Fibroblast of skin of scalp (primary cell): ENCODE measurements at regions not wholly inside any gene's neighbourhood (a gene's known extent, or its start where the extent isn't known, plus 50 kb on each side); places are given as distances from the start of the nearest gene placed in this dataset.

Experiments
- DNase-seq: peaks from one replicate; pipeline ENCODE4 v3.0.0-alpha.2; 2013

DNA sequence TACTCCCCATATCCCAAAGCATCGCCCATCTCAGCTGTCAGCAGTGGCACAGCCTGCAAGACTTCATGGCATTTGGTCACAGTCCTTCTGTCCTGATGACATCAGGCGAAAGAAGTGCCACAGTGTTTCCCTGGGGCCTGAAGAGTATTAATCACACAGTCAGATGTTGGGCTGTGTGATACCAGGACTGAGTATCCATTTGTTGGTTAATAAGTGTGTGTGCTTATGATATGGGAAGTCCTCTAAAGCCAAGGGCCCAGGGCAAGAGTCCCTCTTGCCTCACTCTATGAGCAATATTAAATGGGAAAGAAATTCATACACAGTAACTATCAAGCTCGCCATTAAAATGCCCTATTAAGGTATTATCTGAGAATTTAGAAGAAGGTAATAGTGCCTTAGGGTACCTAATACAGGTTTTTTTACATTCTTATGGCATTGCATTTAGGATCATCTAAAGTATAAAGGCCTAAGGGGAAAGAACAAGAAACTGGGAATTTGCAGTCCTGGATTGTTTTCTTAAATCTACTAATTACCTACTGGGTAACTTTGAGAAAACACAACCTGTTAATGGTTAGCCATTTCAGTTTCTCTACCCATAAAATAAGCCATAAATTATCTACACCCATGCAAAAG lies 204.1 kb upstream of the PREP start:
- no peak for DNase-seq

GRCh38 chr6:105604587-105604884 lies 201.7 kb upstream of the PREP start:
- no peak for DNase-seq

- DNase-seq: no peak
These were observed 201.1 kb upstream of the PREP start for GRCh38 chr6:105603788-105604586.

DNA sequence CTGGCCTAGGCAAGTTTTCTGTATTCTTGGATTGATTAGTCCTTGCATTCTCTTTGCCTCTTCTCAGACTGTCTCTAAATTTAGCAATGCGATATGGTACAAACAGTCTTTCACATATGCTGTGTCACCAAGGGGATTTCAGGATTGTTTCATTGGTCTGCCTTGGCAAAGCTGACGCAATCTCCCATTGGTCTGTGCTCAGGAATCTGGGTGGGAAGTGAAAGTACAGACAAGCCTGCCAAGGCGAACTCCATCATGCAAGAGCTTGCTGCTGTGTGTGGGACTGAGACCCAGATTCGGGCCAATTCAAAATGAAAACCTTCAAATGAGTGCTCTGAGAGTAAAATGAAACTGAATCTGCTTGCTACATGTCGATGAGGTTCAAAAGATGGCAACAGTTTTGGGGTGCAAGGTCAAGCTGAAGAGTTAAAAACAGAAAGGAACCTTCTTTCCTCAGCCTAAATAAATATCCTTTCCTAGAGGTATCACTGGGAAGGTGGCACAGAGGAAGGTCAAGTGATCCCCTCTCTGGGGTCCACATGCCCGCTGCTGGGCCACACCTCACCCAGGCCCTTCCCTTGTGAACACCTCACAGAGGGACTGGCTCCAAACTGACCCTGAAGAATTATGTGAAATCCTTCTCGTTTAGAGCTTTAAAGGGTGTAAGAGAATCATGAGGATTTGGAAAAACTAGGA lies 198.8 kb upstream of the PREP start:
- DNase-seq: peak; percentile 97

DNA sequence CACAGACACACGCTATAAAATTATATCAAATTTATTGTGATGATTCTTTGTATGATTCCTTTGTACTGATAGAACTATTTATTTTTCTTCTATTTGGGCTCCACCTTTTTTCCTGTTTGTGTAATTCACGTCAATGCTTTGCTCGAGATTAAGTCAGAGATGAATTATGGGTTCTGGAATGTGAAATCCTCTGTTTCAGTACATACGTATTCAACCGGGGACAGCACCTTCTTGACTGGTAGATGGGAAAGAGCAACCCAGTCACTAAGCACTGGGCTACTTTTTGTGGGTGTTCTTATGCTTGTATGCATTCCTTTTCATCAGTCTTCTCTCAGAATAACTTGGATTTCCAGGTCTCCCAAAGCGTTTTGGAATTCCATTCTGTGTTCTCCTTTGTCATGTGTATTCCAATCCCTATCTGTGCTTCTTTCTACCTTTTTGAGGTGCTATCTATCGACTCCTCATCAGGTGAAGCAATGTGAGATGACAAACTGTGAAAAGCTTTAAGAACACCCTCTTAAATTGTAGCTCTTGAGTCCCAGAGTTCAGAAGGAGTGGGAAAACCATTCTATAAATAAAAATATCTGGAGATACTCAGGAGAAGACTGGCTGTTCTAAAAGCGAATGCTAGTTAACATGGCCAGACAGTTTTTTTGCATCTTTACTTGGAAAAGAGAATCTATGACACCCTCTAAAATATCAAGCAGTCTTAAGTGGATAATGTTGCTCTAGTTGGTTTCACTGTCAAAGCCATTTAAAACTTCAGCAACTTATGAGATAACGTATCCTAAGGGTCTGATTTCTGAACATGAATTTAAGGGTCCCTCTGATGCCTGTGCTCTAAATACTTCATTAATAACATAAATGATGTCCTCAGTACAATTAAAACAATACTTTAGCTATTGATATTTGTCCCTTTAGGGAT lies 197.7 kb upstream of the PREP start:
- peak; percentile 59 for DNase-seq

- DNase-seq: no peak
These were observed 195.4 kb upstream of the PREP start for GRCh38 chr6:105598264-105598663.

DNA sequence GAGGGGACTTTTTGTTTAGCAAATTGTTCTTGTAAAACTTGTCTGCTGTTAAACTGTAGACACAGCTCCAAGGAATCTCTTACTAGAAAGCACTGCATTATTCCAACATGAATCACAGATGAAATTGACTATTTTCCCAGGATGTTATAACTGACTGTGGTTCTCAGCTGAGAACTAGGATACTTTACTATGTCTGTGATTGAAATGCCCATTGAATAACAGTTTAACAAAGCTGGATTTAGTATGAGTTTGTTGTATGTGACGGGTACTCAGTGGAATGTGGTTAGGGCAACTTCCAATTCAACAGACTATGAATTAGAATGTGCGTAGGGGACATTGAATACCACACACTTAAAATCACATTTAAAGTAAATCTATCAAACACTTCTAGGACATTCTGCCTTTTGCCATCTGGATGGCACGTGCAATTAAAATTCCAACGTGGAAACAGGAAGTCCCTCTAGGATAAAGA lies 193.4 kb upstream of the PREP start:
- peak; percentile 96 for DNase-seq

- no peak for DNase-seq
These were observed 192.9 kb upstream of the PREP start for GRCh38 chr6:105595829-105596228.

- no peak for DNase-seq
These were observed 191.9 kb upstream of the PREP start for GRCh38 chr6:105594821-105595220.

GRCh38 chr6:105593805-105594671 lies 191.2 kb upstream of the PREP start:
- DNase-seq: no peak

GRCh38 chr6:105593056-105593690 lies 190.3 kb upstream of the PREP start:
- peak; percentile 29 for DNase-seq

DNA sequence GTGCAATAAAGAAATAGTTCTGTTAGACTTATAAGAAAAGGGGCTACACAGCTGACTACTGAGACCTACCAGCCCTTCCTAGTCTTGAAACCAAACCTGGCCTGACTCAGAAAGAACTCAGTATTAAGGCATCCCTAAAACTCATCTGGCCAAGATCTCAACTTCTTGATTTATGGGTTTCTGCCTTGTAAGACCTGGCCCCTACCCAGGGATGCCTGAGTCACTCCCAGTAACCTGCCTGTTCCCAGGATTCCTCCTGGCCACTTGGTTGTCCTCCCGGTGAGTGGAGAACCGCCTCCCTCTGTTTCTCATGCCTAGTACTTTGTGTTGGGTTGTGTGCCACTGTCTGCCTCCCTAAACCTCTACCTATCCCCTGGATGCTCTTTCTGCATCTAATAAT lies 189.4 kb upstream of the PREP start:
- peak; percentile 63 for DNase-seq

DNA sequence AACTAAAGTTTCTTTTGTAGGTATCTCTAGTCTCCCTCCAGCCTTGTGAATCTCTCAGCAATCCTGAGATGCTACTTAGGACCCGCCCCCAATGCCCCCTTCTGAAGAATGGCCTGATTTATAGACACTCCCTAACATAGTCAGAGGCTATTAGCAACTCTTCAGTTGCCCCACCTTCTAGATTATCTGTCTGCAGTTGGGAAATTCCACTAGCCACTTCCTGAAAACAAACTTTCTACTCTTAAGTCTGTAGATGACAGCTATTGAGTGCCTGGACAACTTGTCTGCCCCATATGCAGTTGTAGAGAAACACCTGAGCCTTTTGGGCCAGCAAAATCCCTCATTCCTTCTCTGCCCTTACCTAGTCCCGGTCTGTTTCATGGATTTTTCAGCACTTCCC lies 188.2 kb upstream of the PREP start:
- no peak for DNase-seq

- DNase-seq: no peak
These were observed 185.3 kb upstream of the PREP start for GRCh38 chr6:105588123-105588710.

GRCh38 chr6:105587349-105588122 lies 184.7 kb upstream of the PREP start:
- DNase-seq: peak; percentile 76

DNA sequence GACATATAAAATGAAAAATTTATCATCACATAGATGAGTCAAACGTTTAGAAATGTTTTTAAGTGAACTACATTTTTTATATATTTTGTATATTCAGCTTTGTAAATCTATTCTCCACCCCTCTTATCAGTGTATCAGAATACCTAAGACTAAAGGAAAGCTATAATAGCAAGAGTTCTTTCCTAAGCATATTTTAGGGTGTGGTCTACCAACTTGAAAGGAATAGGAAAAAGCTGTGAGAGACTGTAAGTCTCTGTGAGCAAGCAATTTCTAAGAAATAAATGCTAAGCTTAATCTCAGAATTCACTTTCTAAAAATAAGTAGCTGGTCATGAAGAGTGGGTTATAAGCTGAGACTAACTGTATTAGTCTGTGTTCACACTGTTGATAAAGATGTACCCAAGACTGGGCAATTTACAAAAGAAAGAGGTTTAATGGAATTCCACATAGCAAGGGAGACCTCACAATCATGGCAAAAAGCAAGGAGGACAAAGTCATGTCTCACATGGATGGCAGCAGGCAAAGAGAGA lies 175.4 kb upstream of the PREP start:
- no peak for DNase-seq

- DNase-seq: no peak
These were observed 170.7 kb upstream of the PREP start for GRCh38 chr6:105573556-105573955.

DNA sequence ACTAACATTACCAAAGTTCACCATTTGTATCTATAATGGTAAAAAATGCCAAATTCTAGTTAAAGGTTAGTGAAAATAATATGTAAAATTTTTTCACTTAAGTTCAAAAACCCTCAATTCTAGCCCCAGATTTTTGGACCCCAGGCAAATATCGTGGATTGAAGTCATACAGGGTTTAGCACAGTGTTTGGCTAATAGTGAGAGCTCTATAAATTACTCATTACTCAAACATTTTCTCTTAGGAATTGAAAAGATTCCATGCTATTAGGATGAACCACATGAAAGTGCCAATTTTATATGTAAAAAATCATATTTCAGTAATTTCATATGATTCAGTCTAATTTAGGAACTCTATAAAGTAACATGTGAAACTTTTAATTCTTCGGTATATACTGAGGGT lies 170.3 kb upstream of the PREP start:
- DNase-seq: peak; percentile 43

- no peak for DNase-seq
These were observed 167.5 kb upstream of the PREP start for GRCh38 chr6:105570416-105570815.

GRCh38 chr6:105569706-105570105 lies 166.8 kb upstream of the PREP start:
- no peak for DNase-seq
